ENCODE measurements at regions not wholly inside any gene's neighbourhood (a gene's known extent, or its start where the extent isn't known, plus 50 kb on each side); places are given as distances from the start of the nearest gene placed in this dataset.

DNA sequence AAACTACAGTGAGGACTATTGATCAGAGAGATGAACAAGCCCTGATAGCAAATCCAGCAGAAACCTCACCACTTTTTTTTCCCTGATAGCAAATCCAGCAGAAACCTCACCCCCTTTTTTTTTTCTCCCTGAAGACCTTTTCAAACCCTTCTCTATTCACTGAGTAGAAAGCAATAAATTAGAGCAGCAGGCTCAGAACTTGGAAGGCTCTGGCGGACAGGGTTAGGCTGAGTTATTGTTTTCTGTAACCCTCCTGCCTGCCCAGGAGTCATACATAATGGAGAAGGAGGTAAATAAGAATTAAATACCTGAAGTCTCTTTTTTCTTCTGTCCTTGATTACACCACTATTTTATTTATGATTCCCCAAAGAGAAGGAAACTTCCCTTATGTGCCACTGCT lies 136.3 kb upstream of the SNX2 start:
- peaks cover 16 to 24% of the 10 kb centered on the region in 2 experiments for H3K9me3 Mint-ChIP-seq
- H3K79me1 ChIP-seq (ENCODE audit: insufficient read depth, low read depth, low read length, poor library complexity, severe bottlenecking) = no peaks in the 10 kb centered on the region
- H3T11ph ChIP-seq (ENCODE audit: low read length) = no peak overlapping the region
- H2BK20ac ChIP-seq (ENCODE audit: low read depth, low read length, poor library complexity, severe bottlenecking) = no peak overlapping the region
- H3K4me1 Mint-ChIP-seq = peaks cover 13% of the 10 kb centered on the region in 2 experiments
- H2BK5ac ChIP-seq (ENCODE audit: insufficient read length, low read length) = no peak overlapping the region
- no peak overlapping the region for H3K4me2 ChIP-seq (ENCODE audit: insufficient read depth, insufficient read length, low read length)
- no peak overlapping the region for H3K27ac ChIP-seq (ENCODE audit: insufficient read length, low read depth, low read length)
- H3K27ac Mint-ChIP-seq = no peak overlapping the region
- H4K8ac ChIP-seq (replicated peaks; ENCODE audit: insufficient read length, low read depth, low read length) = no peak overlapping the region
- no peaks in the 10 kb centered on the region for H3K23me2 ChIP-seq (ENCODE audit: insufficient read length, low read depth, low read length, poor library complexity, severe bottlenecking)
- no peak overlapping the region for H2BK15ac ChIP-seq (ENCODE audit: low read depth, low read length)
- TF ChIP-seq CTCF (conservative IDR thresholded peaks at IDR 0.05) = no peak
- no peaks in the 10 kb centered on the region; the same call in 1 of the 2 replicates for H3K4me1 ChIP-seq (ENCODE audit: insufficient read depth, low read length)
- H3K27me3 Mint-ChIP-seq (ENCODE audit: low read depth) = no peaks in the 10 kb centered on the region; the same call in 1 of the 2 replicates
- no peak overlapping the region for H2AK5ac ChIP-seq (ENCODE audit: insufficient read length, low read length)
- H4K20me1 ChIP-seq (ENCODE audit: control insufficient read depth, insufficient read depth, insufficient read length) = no peaks in the 10 kb centered on the region
- WGBS (ENCODE audit: extremely low coverage, insufficient read length, low lambda C conversion rate) = no CpG with 5 or more reads among the region's 1 CpG
- H3K79me2 ChIP-seq (ENCODE audit: insufficient read depth, low read length) = no peaks in the 10 kb centered on the region
- H3K56ac ChIP-seq (ENCODE audit: insufficient read length, low read depth, low read length) = no peak overlapping the region
- no peak overlapping the region for H2BK12ac ChIP-seq (ENCODE audit: insufficient read length, low read depth, low read length)
- no peak overlapping the region for H3K4me3 Mint-ChIP-seq
- H3K18ac ChIP-seq (ENCODE audit: insufficient read length, low read depth, low read length) = no peak overlapping the region
- H2BK120ac ChIP-seq (ENCODE audit: low read depth, low read length, poor library complexity, severe bottlenecking) = no peak overlapping the region
- no peak overlapping the region for H4K91ac ChIP-seq (ENCODE audit: insufficient read length, low read depth, low read length)
- peaks cover 6 to 18% (median 8%) of the 10 kb centered on the region in 3 experiments for H3K36me3 Mint-ChIP-seq (ENCODE audit: insufficient read depth in 1 of 3, low read depth in 3 of 3)
- H3K9ac ChIP-seq (ENCODE audit: extremely low read depth, insufficient read length, low read length) = no peak overlapping the region
- H3K27me3 ChIP-seq (ENCODE audit: insufficient read depth, low read length) = no peaks in the 10 kb centered on the region
- peaks cover 8% of the 10 kb centered on the region for H3K9me3 ChIP-seq (ENCODE audit: control insufficient read depth, low read depth, low read length)
- no peak overlapping the region for H3K14ac ChIP-seq (ENCODE audit: insufficient read depth, low read length)
- H3K4ac ChIP-seq (ENCODE audit: low read depth, low read length) = no peak overlapping the region
- no peak overlapping the region for H3K23ac ChIP-seq (ENCODE audit: insufficient read length, low read depth, low read length)
- DNase-seq = no peak
- H4K5ac ChIP-seq (ENCODE audit: insufficient read length, low read depth, low read length) = no peak overlapping the region
- H2AFZ ChIP-seq (ENCODE audit: low read length) = no peak overlapping the region

Data from H9 (cell line).